ENCODE measurements at regions not wholly inside any gene's neighbourhood (a gene's known extent, or its start where the extent isn't known, plus 50 kb on each side); places are given as distances from the start of the nearest gene placed in this dataset.

DNA sequence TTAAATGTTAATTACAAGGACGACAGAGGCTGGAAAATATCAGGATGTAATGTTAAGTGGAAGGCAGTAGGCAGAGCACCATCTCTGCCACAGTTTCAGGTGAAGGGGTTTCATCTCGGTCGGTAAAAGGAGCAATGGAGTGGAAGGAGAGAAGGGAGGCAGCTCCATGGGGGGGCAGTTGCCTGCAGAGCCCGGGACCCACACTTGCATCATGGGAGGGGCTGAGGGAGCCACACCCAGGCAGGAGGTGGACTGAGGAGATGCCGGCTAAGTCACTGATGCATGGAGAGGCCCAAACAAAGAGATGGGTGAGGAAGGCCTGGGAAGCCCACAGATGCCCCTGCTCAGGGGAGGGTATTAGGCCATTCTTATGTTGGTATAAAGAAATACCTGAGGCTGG lies 1470.9 kb downstream of the BRD1 start:
- TF ChIP-seq CTCF (conservative IDR thresholded peaks at IDR 0.05; ENCODE audit: low read depth, low read length): no peak
- TF ChIP-seq EZH2phosphoT487 (IDR thresholded peaks at IDR 0.05; ENCODE audit: borderline replicate concordance, low read length): no peak
- no peak for TF ChIP-seq EZH2 (IDR thresholded peaks at IDR 0.05; ENCODE audit: low read length, unreplicated experiment)
- DNase-seq: no peak
- ChIA-PET CTCF (no interaction called here), POLR2A (ENCODE audit: unreplicated experiment) (no interaction called here)
- no peak overlapping the region for H3K9ac ChIP-seq (ENCODE audit: low read length)
- no peaks in the 10 kb centered on the region for H3K36me3 ChIP-seq (ENCODE audit: low read depth, low read length)
- no peak overlapping the region for H3K4me2 ChIP-seq (ENCODE audit: low read length)
- H2AFZ ChIP-seq (ENCODE audit: low read length): no peak overlapping the region
- H3K79me2 ChIP-seq (ENCODE audit: low read length): no peaks in the 10 kb centered on the region
- no TSS peak for BruUV-seq (replicated peaks)
- intact Hi-C loops (cut with micrococcal nuclease): no loop called here
- no peaks in the 10 kb centered on the region for H3K27me3 ChIP-seq (ENCODE audit: low read length)
- no peaks in the 10 kb centered on the region for H3K4me1 ChIP-seq (ENCODE audit: insufficient read depth, low read length)
- no peak overlapping the region for H3K27ac ChIP-seq (ENCODE audit: low read length)
- no peaks in the 10 kb centered on the region for H3F3A ChIP-seq (ENCODE audit: low read length, unreplicated experiment)
- no peaks in the 10 kb centered on the region for H4K20me1 ChIP-seq (ENCODE audit: low read length)
- no peak for ATAC-seq
- H3K9me3 ChIP-seq (ENCODE audit: low read length): no peaks in the 10 kb centered on the region
- no peak overlapping the region for H3K4me3 ChIP-seq (ENCODE audit: low read length)
- H3K9me2 ChIP-seq (replicated peaks; ENCODE audit: low read length): no peaks in the 10 kb centered on the region

DNA sequence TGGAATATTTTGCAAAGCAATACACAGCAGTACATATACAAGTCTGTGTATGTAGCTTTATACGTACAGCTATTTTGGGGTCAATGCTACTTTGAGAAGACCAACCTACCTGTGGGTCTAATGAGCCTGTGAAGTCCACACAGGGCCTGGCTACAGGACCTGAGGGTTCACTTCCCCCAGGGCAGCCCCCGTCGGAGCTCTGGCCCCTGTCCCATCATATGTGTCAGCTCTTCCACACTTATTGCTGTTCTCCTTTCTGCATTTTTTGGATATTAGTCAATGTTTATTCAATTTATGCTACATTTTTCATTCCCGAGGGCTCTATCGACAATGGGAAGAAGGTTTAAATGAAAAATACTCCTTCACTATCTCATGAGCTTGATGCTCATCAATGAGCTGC lies 1473.6 kb downstream of the BRD1 start:
- TF ChIP-seq EZH2phosphoT487 (IDR thresholded peaks at IDR 0.05; ENCODE audit: borderline replicate concordance, low read length): no peak
- no peak for TF ChIP-seq EZH2 (IDR thresholded peaks at IDR 0.05; ENCODE audit: low read length, unreplicated experiment)
- no peak for TF ChIP-seq CTCF (conservative IDR thresholded peaks at IDR 0.05; ENCODE audit: low read depth, low read length)
- no peaks in the 10 kb centered on the region for H3K9me3 ChIP-seq (ENCODE audit: low read length)

DNA sequence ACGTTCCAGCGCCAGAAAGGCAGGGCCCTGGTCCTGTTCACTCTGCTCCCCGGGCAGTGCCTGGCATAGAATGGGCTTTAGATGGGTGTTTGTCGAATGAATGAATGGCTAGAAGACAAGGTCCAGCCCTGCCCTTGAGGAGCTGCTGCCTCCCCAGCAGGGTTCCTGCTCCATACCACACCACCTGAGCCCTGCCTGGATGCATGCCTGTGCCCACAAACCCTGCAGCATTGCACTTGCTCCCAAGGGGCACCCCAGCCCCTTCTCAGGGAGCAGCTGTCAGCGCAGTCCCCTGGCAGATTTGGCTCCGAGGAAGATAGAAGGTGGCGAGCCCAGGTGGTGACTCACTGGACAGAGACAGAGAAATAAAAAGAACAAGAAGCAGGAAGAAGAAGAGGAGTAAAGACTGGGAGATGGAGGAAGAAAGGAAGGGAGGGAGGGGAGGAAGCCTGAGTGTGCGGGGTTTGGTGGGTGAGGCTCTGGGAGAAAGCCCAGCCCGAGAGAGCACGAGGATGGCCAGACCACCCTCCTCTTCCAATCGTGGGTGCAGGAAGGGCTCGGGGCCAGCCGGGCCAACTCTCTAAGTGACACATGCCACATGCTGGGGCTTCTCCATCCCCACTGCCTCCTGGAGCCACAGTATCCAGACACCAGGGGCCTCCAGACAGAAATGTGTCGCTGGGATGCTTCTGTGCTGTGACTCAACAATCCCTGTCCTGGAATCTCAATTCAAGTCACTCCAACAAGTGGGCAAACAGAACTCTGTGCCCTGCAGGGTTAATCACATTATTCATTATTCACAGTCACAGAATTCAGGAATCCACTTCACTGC lies 1474.3 kb downstream of the BRD1 start:
- H4K20me1 ChIP-seq (ENCODE audit: low read length): no peaks in the 10 kb centered on the region
- ChIA-PET POLR2A (ENCODE audit: unreplicated experiment) (no interaction called here), CTCF (no interaction called here)
- TF ChIP-seq EZH2phosphoT487 (IDR thresholded peaks at IDR 0.05; ENCODE audit: borderline replicate concordance, low read length) (no peak), EZH2 (IDR thresholded peaks at IDR 0.05; ENCODE audit: low read length, unreplicated experiment) (no peak), CTCF (conservative IDR thresholded peaks at IDR 0.05; ENCODE audit: low read depth, low read length) (no peak)
- no peaks in the 10 kb centered on the region for H3K36me3 ChIP-seq (ENCODE audit: low read depth, low read length)
- ATAC-seq (no peak), DNase-seq (no peak)
- BruUV-seq (replicated peaks): no TSS peak
- H3K9me2 ChIP-seq (replicated peaks; ENCODE audit: low read length): no peaks in the 10 kb centered on the region
- no peaks in the 10 kb centered on the region for H3K27me3 ChIP-seq (ENCODE audit: low read length)
- no peaks in the 10 kb centered on the region for H3K79me2 ChIP-seq (ENCODE audit: low read length)
- intact Hi-C loops (cut with micrococcal nuclease): no loop called here
- H2AFZ ChIP-seq (ENCODE audit: low read length): no peak overlapping the region
- H3K9ac ChIP-seq (ENCODE audit: low read length): no peak overlapping the region
- no peak overlapping the region for H3K27ac ChIP-seq (ENCODE audit: low read length)
- H3F3A ChIP-seq (ENCODE audit: low read length, unreplicated experiment): no peaks in the 10 kb centered on the region
- H3K4me3 ChIP-seq (ENCODE audit: low read length): no peak overlapping the region
- no peaks in the 10 kb centered on the region for H3K9me3 ChIP-seq (ENCODE audit: low read length)
- H3K4me2 ChIP-seq (ENCODE audit: low read length): no peak overlapping the region
- H3K4me1 ChIP-seq (ENCODE audit: insufficient read depth, low read length): no peaks in the 10 kb centered on the region

More for the DNA sequence above, 1473.6 kb downstream of the BRD1 start:
- Histone ChIP-seq H2AFZ (ENCODE audit: low read length) (no peak overlapping the region), H3K79me2 (ENCODE audit: low read length) (no peaks in the 10 kb centered on the region), H3K9ac (ENCODE audit: low read length) (no peak overlapping the region), H3K36me3 (ENCODE audit: low read depth, low read length) (no peaks in the 10 kb centered on the region), H3F3A (ENCODE audit: low read length, unreplicated experiment) (no peaks in the 10 kb centered on the region), H3K27me3 (ENCODE audit: low read length) (no peaks in the 10 kb centered on the region), H3K4me3 (ENCODE audit: low read length) (no peak overlapping the region), H3K27ac (ENCODE audit: low read length) (no peak overlapping the region), H3K9me2 (replicated peaks; ENCODE audit: low read length) (no peaks in the 10 kb centered on the region), H3K4me2 (ENCODE audit: low read length) (no peak overlapping the region), H3K4me1 (ENCODE audit: insufficient read depth, low read length) (no peaks in the 10 kb centered on the region), H4K20me1 (ENCODE audit: low read length) (no peaks in the 10 kb centered on the region)
- ChIA-PET CTCF (no interaction called here), POLR2A (ENCODE audit: unreplicated experiment) (no interaction called here)
- intact Hi-C loops (cut with micrococcal nuclease): no loop called here
- ATAC-seq: no peak
- DNase-seq: no peak
- BruUV-seq (replicated peaks): no TSS peak

Data from PC-3 (cell line).